GM21717 (cell line): ENCODE measurements at regions not wholly inside any gene's neighbourhood (a gene's known extent, or its start where the extent isn't known, plus 50 kb on each side); places are given as distances from the start of the nearest gene placed in this dataset.

Source experiments
- ATAC-seq: cut with Tn5 transposase; IDR thresholded peaks from one replicate; pipeline ENCODE4 v1.9.1; 2021; ENCODE audit warnings: mild to moderate bottlenecking, moderate library complexity; ENCODE audit not compliant: unreplicated experiment

DNA sequence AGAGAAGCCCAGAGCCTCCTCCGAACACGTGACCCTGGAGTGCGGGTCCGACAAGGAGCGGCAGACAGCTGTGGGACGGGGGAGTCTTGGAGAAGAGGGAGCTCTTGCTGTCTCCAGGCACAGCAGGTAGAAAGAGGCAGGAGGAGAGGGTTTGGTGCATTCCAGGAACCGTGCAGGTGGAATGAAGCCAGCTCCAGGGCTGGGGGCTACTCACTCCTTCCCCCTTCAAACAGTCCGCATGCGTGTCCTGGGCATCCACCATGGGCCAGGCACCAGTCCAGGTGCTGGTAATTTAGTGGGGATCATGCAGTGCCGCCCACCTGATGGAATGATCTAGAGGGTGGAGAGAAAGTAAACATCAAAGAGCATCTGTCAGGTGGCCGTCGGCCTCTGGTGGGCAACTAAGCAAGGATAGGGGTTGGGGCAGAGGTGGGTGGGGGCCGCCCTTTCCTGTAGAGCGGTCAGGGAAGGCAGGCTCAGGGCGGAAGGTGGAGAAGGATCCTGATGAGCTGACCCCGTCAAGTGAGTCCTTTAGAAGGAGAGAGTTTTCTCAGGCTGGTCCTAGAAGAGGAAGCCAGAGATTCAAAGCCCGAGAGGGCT is 850.0 kb downstream of the TBC1D22A start:
- ATAC-seq: no peak

DNA sequence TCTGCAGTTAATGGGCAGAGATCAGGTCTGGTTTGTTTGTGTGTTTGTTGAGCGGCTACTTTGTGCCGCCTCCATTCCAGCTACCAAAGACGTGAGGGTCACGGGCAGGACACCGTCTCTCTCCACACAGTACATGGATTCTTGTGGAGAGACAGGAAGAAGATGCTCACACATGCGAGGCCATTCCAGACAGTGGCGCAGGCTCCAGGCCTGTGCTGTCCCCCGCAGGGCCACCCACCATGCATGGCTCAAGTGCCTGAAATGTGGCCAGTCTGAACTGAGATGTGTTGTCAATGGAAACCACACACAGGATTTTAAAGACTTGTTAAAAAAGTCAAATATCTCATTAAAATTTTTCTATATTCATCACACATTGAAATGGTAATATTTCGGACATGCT is 848.3 kb downstream of the TBC1D22A start:
- ATAC-seq: no peak

- no peak for ATAC-seq
Observed at GRCh38 chr22:47610281-47610680, 847.8 kb downstream of the TBC1D22A start.

GRCh38 chr22:47609653-47610052 is 847.2 kb downstream of the TBC1D22A start:
- no peak for ATAC-seq

GRCh38 chr22:47608421-47608820 is 846.0 kb downstream of the TBC1D22A start:
- no peak for ATAC-seq

- ATAC-seq: no peak
Observed at GRCh38 chr22:47607486-47607885, 845.0 kb downstream of the TBC1D22A start.

GRCh38 chr22:47606426-47606825 is 844.0 kb downstream of the TBC1D22A start:
- no peak for ATAC-seq

DNA sequence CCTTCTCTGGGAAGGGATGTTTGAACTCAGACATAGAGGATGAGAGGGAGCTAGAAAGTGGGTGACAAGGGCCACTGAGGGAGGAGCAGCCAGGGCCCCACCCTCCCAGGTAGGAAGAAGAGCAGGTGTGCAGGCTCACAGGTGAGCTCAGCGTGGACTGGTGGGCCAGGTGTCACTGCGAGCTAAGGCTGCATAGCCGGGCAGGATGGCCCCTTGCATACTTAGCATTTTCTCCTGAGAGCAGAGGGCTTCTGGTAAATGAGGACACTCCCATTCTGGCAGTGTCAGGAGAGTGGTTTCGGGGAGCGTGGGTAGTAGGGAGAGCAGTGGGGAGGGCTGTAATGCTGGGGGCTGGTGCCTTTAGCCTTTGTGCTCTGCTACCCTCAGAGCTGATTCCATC is 843.4 kb downstream of the TBC1D22A start:
- ATAC-seq: no peak

- ATAC-seq: no peak
Observed at GRCh38 chr22:47605441-47605840, 843.0 kb downstream of the TBC1D22A start.

DNA sequence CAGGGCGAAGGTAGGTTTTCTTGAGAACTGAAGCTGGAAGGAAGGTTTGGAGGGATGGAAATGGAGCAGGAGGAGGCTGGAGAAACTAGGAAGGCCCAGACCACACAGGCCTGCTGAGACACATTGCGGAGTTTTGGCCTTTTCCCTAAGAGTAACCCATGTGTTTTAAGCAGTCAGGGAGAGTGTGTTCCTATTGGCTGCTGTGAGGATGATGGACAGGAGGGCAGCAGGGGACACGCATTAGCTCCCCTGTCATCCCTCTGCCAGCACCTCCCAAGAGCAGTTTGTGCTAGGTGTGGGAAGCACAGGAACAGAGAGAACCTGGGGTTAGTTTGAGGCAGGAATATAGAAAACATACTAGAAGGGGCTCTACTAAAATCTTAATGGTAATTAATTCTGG is 842.1 kb downstream of the TBC1D22A start:
- no peak for ATAC-seq

- ATAC-seq: no peak
Observed at GRCh38 chr22:47602732-47603131, 840.3 kb downstream of the TBC1D22A start.

- ATAC-seq: no peak
Observed at GRCh38 chr22:47601666-47602065, 839.2 kb downstream of the TBC1D22A start.

DNA sequence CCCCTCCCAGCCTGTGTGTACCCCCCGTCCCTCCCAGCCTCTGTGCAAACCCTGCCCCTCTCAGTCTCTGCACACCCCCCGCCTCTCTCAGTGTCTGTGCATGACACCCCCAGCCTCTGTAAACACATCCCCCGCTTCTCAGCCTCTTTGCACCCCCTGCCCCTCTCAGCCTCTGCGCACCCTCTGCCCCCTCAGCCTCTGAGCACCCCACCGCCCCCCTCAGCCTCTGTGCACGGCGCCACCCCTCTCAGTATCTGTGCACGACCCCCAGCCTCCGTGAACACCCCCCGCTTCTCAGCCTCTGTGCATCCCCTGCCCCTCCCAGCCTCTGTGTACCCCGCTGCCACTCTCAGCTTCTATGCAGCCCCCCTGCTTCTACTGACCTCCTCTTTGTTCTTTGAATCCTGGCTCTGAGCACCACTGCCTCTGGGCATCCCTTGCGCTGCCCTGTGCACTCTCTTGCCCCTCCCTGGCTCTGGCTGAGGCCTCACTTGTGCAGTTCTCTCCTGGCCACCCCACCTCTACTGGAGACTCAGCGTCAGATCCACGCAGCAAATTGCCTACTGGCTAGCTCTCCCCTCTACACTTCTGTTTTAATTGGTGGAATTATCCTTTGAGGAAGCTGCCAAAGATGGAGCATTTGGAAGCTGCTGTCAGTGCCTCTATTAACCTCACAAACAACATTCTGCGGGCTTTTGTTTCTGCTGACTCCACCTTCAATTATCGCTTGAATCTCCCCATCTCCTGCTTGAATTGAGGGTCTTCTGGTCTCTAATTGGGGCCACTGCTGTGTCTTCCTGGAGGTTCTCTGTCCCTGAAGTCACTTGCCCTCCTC is 838.6 kb downstream of the TBC1D22A start:
- ATAC-seq: no peak

DNA sequence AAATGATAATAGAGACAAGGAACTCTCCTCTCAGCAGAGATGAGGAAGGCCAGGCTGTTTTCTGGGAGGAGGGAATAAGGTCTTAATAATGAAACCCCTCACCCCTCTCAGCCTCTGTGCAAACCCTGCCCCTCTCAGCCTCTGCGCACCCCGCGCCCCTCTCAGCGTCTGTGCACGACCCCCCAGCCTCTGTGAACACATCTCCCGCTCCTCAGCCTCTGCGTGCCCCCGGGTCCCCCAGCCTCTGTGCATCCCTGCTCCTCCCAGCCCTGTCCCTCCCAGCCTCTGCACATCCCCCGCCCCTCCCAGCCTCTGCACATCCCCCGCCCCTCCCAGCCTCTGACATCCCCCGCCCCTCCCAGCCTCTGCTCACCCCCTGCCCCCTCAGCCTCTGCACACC is 837.8 kb downstream of the TBC1D22A start:
- ATAC-seq: no peak

GRCh38 chr22:47599753-47600152 is 837.3 kb downstream of the TBC1D22A start:
- ATAC-seq: no peak

DNA sequence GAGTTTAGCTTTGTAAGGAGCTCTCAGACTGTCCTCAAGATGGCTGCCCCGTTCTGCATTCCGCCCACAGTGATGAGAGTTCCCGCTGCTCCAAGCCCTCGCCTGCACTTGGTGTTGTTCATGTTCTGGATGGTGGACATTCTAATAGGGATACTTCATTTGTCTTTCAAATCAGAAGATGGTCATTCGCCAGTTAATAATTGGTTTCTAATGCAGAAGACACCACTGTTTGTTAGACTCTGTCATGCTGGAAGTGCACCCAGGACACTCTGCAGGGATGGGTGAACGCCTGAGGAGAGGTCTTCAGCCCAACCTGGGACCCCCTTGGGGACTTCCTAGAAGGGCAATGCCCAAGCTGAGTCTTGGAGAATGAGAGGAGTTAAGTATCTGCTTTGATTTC is 836.4 kb downstream of the TBC1D22A start:
- ATAC-seq: no peak

DNA sequence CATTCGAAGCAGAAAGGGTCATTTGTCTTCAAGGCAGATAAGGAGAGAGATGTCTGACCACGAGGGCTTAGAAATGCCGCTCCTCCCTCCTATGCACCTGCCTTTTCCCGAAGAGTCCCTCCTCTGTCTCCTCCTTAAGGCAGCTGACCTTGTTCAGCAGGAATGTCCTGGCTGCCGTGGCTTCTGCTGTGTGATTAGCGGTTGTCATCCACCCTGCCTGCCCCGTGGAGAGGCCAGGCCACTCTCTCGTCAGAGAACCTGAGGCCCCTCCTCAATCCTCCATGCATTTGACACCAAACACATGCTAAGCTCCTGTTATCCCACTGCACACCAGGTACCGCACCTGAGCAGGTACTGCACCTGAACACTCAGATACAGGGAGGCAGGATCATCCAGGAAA is 834.6 kb downstream of the TBC1D22A start:
- ATAC-seq: no peak

DNA sequence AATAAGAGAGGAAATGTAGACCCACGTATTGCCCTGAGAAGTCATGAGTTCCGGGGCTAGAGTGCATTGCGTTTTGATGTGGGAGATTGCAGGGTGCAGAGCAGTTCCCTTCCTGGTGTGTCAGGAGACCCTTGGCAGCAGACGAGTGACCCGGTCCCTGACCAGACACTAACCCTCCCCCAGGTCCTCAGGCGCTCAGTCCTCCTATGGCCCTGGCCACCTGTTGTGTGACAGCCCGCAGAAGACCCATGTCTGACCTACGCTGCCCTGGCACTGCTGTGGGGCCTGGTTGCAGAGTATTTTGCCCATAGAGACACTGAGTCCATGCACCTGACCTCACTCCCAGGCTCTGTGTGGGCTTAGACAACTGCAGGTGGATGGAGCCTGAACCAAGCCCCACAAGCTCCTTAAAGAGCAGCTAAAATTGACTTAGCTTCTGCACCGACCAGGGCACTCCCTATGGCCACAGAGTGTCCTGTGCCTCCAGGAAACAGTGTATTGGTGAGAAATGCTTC is 833.8 kb downstream of the TBC1D22A start:
- ATAC-seq: no peak

- ATAC-seq: no peak
Observed at GRCh38 chr22:47594836-47595521, 832.5 kb downstream of the TBC1D22A start.

GRCh38 chr22:47593911-47594311 is 831.5 kb downstream of the TBC1D22A start:
- ATAC-seq: no peak

GRCh38 chr22:47593291-47593690 is 830.8 kb downstream of the TBC1D22A start:
- no peak for ATAC-seq

DNA sequence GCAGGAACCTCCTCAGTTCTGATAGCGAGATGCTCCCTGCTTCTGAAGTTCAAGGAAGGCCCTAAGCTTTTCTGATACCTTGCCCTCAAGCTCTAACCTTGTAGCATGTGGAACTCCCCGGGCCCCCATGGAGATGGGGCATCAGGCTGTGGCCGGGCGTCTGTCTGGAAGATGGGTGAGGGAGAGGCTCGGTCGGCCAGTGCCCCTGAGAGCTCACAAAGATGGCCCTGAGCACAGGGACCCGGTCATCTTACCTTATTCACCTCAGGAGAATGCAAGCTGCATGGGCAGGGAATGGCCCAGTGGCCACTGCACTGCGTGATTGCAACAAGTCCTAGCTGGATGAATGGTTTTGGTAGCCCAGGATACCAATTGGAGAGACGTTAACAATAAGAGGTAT is 830.3 kb downstream of the TBC1D22A start:
- ATAC-seq: no peak
